Upper lobe of left lung (tissue), 4 donors: ENCODE measurements at regions not wholly inside any gene's neighbourhood (a gene's known extent, or its start where the extent isn't known, plus 50 kb on each side); places are given as distances from the start of the nearest gene placed in this dataset.

Source experiments
- POLR2A ChIP-seq, 4 donors: fragments of 450-650 bp; IDR thresholded peaks; one replicate each; pipeline ENCODE4 v1.5.1; 2016 to 2017; ENCODE audit warnings: antibody characterized with exemption in 4 of 4, mild to moderate bottlenecking in 2 of 4
- TF ChIP-seq, protein P1 (sequence below), 6 experiments: fragments of 450-650 bp in 4 of 6; fragments of 200-600 bp in 2 of 6; sonication (generic) in 2 of 6; IDR thresholded peaks; one replicate each; pipeline ENCODE4 v1.5.1; 2016 to 2019; ENCODE audit warnings: antibody characterized with exemption in 6 of 6

DNA sequence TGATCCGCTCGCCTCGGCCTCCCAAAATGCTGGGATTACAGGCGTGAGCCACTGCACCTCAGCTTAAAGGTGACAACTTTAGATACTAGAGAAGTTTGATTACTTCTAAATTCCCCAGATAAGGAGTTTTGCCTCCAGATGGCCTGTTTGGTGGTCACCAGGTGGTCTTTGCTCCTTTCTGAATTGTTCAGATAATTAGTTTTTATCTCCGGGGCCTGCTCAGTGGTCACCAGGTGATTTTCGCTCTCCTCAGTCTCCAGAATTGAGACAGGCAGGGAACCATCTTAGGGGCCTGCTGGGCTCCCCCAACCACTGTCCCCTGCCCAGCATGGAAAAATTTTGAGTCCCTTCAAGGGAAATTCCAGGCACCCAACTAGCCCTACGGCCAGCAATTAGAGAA lies 62.6 kb downstream of the GPR6 start:
- TF ChIP-seq, protein P1, sequence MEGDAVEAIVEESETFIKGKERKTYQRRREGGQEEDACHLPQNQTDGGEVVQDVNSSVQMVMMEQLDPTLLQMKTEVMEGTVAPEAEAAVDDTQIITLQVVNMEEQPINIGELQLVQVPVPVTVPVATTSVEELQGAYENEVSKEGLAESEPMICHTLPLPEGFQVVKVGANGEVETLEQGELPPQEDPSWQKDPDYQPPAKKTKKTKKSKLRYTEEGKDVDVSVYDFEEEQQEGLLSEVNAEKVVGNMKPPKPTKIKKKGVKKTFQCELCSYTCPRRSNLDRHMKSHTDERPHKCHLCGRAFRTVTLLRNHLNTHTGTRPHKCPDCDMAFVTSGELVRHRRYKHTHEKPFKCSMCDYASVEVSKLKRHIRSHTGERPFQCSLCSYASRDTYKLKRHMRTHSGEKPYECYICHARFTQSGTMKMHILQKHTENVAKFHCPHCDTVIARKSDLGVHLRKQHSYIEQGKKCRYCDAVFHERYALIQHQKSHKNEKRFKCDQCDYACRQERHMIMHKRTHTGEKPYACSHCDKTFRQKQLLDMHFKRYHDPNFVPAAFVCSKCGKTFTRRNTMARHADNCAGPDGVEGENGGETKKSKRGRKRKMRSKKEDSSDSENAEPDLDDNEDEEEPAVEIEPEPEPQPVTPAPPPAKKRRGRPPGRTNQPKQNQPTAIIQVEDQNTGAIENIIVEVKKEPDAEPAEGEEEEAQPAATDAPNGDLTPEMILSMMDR (IDR thresholded peaks at IDR 0.05) = no peak
- no peak for TF ChIP-seq POLR2A (IDR thresholded peaks at IDR 0.05)
